ENCODE measurements at regions not wholly inside any gene's neighbourhood (a gene's known extent, or its start where the extent isn't known, plus 50 kb on each side); places are given as distances from the start of the nearest gene placed in this dataset.
A peak's percentile ranks its signal among the peaks of the same experiment; 100 is the strongest.
"Not testable (repeated sequence)": the region's sequence is repeated elsewhere in the genome, so short reads cannot be mapped to it uniquely, and the experiment has no call there.

- H3K4me1 ChIP-seq (ENCODE audit: control insufficient read depth, insufficient read depth, low read length) = peaks cover 7% of the 10 kb centered on the region; the same call in 1 of the 2 replicates
- BruUV-seq (replicated peaks) = no TSS peak
- no peaks in the 10 kb centered on the region for H3K36me3 ChIP-seq (ENCODE audit: control insufficient read depth, insufficient read depth, low read length)
- ATAC-seq (no peak), DNase-seq (ENCODE audit: low read depth, low spot score) (no peak)
- no peaks in the 10 kb centered on the region for H3K27me3 ChIP-seq (ENCODE audit: control insufficient read depth, insufficient read depth, low read length)
- in situ Hi-C loops (cut with HindIII; ENCODE audit: low pct_unique_long_range_greater_than_20kb, low sequenced_read_pairs) (no loop called here), intact Hi-C loops (cut with micrococcal nuclease; ENCODE audit: unreplicated experiment) (no loop called here)
- H3K9me3 ChIP-seq (ENCODE audit: control insufficient read depth, insufficient read depth, low read depth, low read length) = no peaks in the 10 kb centered on the region
- H3K27ac ChIP-seq (ENCODE audit: low read length) = peak overlapping the region; percentile 70; the same call in 1 of the 2 replicates
- no peak overlapping the region for H3K4me3 ChIP-seq (ENCODE audit: low read depth in 2 of 2, low read length in 2 of 2)
- POLR2A ChIA-PET = interaction anchor here (0.6 kb wide), 1 partner anchor 194 kb away, joined by 3 read pairs; no protein-coding TSS in a partner anchor
- TF ChIP-seq SIN3A (IDR thresholded peaks at IDR 0.05; ENCODE audit: borderline replicate concordance, insufficient read depth, low read depth, low read length) = no peak
- TF ChIP-seq, protein P1, sequence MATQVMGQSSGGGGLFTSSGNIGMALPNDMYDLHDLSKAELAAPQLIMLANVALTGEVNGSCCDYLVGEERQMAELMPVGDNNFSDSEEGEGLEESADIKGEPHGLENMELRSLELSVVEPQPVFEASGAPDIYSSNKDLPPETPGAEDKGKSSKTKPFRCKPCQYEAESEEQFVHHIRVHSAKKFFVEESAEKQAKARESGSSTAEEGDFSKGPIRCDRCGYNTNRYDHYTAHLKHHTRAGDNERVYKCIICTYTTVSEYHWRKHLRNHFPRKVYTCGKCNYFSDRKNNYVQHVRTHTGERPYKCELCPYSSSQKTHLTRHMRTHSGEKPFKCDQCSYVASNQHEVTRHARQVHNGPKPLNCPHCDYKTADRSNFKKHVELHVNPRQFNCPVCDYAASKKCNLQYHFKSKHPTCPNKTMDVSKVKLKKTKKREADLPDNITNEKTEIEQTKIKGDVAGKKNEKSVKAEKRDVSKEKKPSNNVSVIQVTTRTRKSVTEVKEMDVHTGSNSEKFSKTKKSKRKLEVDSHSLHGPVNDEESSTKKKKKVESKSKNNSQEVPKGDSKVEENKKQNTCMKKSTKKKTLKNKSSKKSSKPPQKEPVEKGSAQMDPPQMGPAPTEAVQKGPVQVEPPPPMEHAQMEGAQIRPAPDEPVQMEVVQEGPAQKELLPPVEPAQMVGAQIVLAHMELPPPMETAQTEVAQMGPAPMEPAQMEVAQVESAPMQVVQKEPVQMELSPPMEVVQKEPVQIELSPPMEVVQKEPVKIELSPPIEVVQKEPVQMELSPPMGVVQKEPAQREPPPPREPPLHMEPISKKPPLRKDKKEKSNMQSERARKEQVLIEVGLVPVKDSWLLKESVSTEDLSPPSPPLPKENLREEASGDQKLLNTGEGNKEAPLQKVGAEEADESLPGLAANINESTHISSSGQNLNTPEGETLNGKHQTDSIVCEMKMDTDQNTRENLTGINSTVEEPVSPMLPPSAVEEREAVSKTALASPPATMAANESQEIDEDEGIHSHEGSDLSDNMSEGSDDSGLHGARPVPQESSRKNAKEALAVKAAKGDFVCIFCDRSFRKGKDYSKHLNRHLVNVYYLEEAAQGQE (IDR thresholded peaks at IDR 0.05; ENCODE audit: insufficient read depth in 1 of 2, low read depth in 2 of 2, low read length in 1 of 2) = no peak
- TF ChIP-seq, protein P2, sequence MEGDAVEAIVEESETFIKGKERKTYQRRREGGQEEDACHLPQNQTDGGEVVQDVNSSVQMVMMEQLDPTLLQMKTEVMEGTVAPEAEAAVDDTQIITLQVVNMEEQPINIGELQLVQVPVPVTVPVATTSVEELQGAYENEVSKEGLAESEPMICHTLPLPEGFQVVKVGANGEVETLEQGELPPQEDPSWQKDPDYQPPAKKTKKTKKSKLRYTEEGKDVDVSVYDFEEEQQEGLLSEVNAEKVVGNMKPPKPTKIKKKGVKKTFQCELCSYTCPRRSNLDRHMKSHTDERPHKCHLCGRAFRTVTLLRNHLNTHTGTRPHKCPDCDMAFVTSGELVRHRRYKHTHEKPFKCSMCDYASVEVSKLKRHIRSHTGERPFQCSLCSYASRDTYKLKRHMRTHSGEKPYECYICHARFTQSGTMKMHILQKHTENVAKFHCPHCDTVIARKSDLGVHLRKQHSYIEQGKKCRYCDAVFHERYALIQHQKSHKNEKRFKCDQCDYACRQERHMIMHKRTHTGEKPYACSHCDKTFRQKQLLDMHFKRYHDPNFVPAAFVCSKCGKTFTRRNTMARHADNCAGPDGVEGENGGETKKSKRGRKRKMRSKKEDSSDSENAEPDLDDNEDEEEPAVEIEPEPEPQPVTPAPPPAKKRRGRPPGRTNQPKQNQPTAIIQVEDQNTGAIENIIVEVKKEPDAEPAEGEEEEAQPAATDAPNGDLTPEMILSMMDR (IDR thresholded peaks at IDR 0.05) = no peak
- TF ChIP-seq TCF7L2 (IDR thresholded peaks at IDR 0.05; ENCODE audit: low read depth, low read length) = no peak
- no peak for TF ChIP-seq POLR2AphosphoS5 (IDR thresholded peaks at IDR 0.05; ENCODE audit: low read depth, low read length)
- CTCF ChIA-PET = no interaction called here
Observed at GRCh38 chr3:30477149-30477921, 129.1 kb upstream of the TGFBR2 start.

DNA sequence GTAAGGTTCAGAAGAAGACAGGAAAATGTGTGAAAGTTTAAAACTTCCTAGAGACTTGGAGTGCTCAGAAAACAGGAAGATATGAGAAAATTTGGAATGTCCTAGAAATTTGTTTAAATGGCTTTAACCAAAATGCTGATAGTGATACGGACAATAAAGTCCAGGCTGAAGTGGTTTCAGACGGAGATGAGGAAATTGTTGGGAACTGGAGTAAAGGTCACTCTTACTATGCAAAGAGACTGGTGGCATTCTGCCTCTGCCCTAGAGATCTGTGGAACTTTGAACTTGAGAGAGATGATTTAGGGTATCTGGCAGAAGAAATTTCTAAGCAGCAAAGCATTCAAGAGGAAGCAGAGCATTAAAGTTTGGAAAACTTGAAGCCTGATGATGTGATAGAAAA, 126.7 kb upstream of the TGFBR2 start:
- CTCF ChIA-PET; DNase-seq (ENCODE audit: low read depth, low spot score); intact Hi-C loops (cut with micrococcal nuclease; ENCODE audit: unreplicated experiment); H3K36me3 ChIP-seq (ENCODE audit: control insufficient read depth, insufficient read depth, low read length); H3K9me3 ChIP-seq (ENCODE audit: control insufficient read depth, insufficient read depth, low read depth, low read length); in situ Hi-C loops (cut with HindIII; ENCODE audit: low pct_unique_long_range_greater_than_20kb, low sequenced_read_pairs); ATAC-seq; H3K27me3 ChIP-seq (ENCODE audit: control insufficient read depth, insufficient read depth, low read length); H3K4me3 ChIP-seq (ENCODE audit: low read depth in 2 of 2, low read length in 2 of 2); POLR2A ChIA-PET; H3K27ac ChIP-seq (ENCODE audit: low read length); H3K4me1 ChIP-seq (ENCODE audit: control insufficient read depth, insufficient read depth, low read length); BruUV-seq (replicated peaks): not testable (repeated sequence)

- H3K4me3 ChIP-seq (ENCODE audit: low read depth in 2 of 2, low read length in 2 of 2); H3K36me3 ChIP-seq (ENCODE audit: control insufficient read depth, insufficient read depth, low read length); DNase-seq (ENCODE audit: low read depth, low spot score); H3K27ac ChIP-seq (ENCODE audit: low read length); intact Hi-C loops (cut with micrococcal nuclease; ENCODE audit: unreplicated experiment); ATAC-seq; POLR2A ChIA-PET; CTCF ChIA-PET; H3K4me1 ChIP-seq (ENCODE audit: control insufficient read depth, insufficient read depth, low read length); BruUV-seq (replicated peaks); H3K27me3 ChIP-seq (ENCODE audit: control insufficient read depth, insufficient read depth, low read length); H3K9me3 ChIP-seq (ENCODE audit: control insufficient read depth, insufficient read depth, low read depth, low read length); in situ Hi-C loops (cut with HindIII; ENCODE audit: low pct_unique_long_range_greater_than_20kb, low sequenced_read_pairs): not testable (repeated sequence)
Observed at GRCh38 chr3:30480156-30480555, 126.2 kb upstream of the TGFBR2 start.

Data from Panc1 (cell line).